GM19395 (cell line): ENCODE measurements at regions not wholly inside any gene's neighbourhood (a gene's known extent, or its start where the extent isn't known, plus 50 kb on each side); places are given as distances from the start of the nearest gene placed in this dataset.

Experiments
- ATAC-seq: cut with Tn5 transposase; IDR thresholded peaks from one replicate; pipeline ENCODE4 v1.9.1; 2021; ENCODE audit warnings: mild to moderate bottlenecking, moderate library complexity; ENCODE audit not compliant: unreplicated experiment

DNA sequence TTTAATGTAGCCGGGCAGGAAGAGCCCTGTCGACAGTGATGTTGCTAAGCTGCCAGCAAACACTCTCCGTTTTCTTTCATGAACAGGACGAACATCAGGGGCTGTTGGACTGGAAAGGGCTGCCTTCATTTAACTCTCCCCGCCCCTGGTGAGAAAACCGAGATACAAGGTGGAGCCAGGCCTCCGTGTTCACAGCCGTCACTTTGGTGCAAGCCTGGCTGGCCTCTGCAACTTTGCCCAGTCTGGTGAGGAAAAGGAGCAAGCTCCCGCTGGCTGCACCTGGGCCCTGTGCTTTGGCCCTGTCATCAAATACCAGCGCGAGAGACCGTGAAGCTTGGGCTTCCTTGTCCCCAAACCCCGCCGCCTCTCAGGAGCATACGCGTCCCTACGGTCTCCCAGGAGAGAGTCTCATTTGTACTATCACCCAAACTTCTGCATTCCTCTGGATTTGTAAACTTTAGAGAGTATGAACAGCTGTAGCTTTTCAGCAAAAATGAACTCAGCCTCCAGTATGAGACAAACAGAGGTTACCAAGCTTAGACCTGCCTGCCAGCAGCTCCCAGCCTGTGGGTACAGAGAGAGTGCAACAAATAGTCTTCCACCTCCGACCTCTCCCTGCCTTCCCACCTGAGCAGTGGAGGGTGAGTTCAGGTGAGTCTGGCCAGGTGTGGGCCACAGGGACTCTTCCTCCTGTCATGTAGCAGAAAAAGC is 445.3 kb upstream of the MGMT start:
- no peak for ATAC-seq

DNA sequence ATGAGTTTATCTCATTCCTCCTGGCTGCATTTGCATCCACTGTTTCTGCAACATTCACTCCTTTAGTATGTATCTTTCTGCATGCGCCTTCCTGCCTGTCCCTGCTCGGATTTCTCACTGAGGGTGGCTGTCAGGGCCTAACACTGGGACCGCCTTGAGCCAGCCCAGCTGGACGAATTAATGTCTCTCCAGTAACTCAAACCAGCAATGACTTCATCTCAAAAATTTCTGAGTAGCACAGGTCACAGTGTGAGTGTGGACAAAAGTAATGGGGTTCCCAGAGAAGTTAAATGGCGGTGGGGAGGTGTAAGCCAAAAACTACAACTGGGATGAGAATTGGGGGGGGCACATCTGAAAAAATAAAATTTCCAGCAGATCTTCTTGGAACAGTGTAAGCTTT is 444.0 kb upstream of the MGMT start:
- ATAC-seq, result no peak

DNA sequence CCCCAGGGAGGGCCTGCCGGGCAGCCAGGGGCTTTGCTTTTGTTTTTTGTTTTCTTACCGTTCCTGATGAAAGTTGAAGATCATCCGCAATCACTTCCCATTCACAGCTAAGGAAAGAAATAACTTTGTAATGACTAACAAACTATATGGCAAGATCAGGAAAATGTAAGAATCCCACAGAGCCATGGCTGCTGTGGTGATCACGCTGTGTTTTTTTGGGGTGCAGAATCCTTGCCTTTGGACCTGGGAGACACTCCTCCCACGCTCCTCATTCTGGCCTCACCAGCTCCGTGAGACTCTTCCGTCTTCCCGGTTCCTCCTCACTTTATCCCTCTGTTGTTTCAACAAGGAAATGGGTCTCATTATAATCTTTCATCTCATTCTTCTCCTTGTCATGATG is 443.0 kb upstream of the MGMT start:
- ATAC-seq, result no peak

DNA sequence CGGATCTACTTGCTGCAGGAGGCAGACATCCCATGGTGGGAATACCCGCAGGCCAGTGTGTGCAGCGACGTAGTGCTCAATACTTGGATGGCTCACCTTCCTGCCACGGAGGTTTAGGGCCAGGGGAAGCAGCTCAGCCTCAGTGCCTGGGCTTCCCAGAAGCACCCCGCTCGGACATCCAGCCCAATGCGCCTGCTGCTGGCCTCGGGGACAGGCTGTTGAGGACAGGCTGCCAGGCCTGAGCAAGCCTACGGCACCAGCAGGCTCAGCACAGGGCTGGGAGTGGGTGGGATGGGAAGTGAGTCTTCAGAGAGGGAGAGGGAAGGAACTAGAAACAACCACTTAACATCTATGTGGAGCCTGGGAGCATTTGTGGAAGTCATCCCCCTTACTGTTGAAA is 441.3 kb upstream of the MGMT start:
- ATAC-seq, result no peak

DNA sequence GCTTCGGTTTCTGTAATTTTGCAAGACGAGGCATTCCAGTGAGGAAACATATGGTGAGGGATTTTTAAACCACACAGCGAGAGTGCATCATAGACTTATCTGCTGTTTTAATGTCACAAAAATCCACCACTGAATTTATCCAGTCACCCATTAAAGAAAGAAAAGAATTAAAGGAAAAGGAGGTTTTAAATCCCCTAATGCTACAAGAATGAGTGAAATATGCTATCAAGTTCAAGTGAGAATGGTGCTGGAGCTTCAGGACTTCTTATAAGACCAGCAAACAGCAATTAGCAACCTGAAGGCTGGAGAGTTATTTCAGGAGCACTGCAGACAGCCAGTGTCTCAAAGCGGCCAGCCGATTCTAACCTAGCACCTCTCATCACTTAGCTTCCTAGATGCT is 439.1 kb upstream of the MGMT start:
- no peak for ATAC-seq

DNA sequence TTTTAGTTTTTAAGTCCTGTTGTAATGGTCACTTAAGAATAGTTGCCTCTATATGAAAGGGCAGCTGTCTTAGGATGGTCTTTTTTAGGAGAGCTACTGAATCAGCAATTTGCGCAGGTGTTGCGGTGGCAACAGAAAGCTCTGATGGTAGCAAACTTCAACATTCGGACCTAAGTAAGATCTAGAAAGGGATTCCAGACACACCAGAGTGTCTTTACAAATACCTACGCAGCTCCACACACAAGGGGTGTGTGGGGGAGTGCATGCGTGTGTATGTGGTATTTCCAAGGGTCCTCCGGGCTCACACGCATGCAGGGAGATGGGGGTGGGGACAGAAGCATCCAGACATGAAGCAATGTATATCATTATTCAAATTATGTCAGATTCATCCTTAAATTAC is 438.6 kb upstream of the MGMT start:
- ATAC-seq, result no peak

DNA sequence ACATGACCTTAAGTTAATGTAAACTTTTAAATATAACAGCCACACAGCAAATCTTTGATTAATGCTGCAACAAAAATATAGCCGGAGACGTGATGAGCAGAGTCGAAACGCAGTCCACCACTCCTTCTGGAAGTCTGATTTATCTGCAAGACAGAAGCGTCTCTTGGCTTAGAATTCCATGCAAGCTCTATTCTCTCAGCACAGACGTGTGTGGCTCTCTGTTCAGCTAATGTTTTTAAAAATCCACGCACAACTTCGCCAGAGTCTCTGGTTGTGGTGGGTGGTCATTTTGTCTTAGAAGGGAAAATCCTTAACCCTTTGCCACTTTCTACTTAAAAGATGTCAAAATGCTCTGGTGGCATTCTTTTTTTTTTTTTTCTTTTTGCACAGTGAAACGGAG is 438.0 kb upstream of the MGMT start:
- no peak for ATAC-seq

DNA sequence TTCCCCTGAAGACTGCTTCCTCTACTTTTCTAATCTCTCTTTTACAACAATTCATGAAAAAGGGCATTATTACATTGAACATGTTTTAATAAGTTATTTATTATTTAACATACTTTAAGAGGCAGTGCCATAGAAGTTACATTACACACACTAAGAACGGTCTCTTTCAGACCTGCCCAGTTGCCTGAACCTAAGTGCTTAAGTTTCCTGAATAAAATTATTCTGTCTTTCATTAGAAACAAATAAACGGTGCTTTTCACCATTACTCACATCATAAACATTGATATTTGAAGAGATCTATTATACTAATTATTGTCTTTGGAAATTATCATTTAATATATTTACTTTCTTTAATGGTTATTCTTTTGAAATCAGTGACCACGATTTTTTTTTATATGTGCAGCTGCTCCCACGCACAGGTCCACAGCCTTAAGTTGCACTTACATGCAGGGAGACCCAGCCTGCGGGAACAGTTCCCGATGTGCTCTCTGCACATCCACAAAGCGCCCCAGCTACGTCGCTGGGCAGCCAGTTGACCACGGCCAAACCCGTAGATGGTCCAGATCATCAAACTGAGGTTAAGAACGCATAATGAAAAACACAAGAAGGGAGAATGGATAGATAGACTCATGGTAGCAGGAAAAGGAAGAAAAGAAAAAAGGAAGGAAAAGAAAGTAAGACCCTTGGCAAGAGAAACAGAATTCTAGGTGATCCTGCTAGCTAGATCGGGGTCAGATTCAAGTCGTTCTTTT is 437.0 kb upstream of the MGMT start:
- no peak for ATAC-seq

DNA sequence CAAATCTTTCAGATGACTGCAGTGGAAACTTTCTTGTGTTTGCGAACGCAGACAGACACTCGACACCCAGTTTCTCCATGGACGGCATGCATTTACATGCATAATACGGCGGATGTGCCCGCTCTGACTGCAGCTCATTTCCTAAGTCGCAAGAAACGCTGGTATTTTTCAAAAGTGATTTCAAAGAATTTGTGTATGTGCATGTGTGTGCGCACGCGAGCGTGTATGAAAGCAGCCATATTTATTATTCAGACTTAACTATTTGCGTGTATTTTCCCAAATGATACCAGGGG is 436.5 kb upstream of the MGMT start:
- no peak for ATAC-seq

DNA sequence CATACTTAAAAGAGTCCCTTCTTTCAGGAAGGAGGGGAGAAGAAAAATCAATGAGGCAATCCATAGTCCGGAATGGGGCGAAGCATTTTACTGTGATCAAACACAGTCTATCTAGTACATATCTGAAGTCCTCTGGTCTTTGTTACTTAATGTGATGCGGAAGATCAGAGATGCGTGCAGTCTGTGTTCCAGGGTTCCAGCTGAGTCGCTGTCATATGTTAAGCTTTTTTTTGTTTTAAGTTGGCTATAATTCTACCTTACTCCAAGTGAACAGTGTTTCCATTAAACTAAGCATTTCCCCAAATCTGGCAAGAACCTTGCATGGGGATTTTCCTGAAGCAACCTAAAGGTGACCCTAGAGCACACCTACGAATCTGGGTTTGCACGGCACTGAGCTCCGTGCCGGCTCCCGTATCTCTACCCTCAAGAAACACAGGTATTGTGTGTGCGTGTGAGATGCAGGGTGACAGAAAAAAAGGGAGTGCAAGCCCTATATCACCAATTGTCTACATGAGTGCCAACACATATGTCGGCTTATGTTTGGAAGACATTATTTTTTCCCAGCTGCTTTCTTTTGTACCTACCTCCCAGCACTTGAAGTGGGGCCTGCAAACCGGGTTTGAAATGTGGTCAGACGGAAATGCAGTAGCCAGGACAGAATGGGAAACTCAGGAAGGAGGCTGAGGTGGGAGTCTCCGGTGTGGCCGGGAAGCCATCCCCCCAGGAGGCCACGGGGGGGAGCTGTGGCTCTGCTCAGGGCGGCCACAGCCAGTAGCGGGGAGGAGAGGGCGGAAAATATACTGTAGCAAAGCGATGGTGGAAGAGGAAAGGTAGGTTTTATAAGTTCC is 435.8 kb upstream of the MGMT start:
- peak; percentile 76 for ATAC-seq

DNA sequence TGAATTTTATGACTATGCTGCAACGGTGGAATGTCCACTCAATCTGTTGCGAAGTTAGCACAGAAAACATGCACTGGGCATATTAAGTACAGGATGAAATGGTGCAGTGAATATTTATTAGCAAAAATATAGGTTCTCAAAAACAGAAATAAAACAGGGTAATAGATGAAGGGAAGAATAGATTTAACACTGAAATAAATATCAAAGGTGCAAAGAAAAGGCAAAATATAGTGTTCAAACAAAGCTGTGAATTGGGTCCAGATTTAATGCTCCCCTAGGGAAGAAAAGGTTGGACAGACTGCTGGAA is 435.2 kb upstream of the MGMT start:
- no peak for ATAC-seq

DNA sequence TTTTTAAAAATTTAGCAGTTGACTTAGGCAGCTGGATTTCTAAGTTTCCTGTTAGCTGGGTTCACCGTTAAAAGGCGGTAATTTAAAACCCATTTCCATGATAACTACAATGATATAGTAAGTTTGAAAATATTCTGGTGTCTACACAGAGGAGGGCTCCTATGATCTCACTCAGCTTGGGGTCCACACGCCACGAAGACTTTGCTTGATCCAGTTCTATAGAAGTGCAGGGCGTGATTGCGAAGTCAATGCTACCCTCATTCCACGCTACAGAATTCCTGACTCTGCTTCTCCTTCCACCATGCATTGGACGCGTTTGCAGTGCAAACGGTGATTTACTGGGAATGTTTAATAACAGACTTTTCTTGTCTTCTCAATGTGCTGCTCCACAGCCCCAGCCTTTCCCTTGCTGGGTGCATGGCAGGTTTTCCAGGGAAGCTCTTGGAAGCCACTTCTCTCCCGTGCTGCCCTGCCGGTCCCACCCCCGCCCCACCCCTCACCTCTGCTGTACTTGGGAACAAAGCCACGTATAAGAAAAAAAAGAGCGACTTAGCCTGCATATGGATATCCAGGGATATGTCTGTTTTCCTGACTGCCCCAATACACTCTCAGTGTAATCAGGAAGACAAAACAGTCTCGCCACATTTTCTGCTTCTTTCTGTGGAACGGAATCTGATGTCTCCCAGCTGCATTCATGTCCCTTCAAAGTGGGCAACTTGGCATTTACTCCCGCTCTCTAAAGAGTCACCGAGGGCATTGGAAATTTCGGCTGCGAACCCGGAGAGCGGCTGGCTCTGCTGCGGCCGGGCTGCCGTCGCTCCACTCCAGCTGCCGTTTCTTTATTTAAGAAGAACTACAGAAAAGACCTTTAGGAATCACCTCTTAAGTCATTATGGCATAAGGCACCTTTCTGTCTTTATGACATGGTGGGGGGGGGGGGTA is 434.4 kb upstream of the MGMT start:
- no peak for ATAC-seq

DNA sequence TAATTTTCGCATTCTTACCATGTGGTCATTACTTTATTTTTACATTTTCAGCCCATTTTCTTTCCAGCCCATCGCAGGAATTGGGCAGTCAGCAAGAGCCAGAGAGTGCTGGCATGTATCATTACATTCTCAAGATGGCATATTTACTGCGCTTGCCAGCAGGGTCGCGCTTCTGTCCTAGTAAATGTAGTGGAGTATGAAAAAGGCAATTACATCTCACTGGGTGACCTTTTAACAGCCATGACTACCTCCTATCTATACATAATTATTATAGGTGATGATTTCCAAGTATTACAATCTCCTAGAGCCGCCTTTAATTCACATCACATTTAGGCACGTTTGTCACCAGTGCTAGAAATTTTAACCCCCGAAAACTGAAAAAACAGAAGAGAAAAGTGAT is 433.7 kb upstream of the MGMT start:
- ATAC-seq, result no peak

DNA sequence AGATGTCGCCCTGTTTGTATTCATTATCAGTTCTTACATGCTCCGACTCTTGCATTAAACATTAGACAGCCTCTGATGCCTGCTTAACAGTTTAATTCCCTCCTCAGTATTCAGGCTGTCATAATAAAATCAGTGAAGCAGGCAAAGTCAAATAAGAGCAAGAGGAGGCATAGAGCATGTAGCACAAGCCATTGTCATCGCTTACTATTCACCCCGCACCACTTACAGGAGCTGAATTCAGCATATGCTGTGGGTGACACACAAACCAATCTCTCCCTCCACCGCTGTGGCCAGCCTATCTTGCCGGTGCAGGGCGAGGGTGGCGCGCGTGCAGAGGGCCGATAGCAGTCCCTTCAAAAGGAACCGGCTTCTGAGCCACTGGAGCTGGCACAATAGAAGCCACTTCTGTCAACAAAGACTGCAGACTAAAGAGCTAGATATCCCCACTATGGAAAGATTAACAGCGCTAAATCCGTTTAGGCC is 433.2 kb upstream of the MGMT start:
- ATAC-seq, result no peak

DNA sequence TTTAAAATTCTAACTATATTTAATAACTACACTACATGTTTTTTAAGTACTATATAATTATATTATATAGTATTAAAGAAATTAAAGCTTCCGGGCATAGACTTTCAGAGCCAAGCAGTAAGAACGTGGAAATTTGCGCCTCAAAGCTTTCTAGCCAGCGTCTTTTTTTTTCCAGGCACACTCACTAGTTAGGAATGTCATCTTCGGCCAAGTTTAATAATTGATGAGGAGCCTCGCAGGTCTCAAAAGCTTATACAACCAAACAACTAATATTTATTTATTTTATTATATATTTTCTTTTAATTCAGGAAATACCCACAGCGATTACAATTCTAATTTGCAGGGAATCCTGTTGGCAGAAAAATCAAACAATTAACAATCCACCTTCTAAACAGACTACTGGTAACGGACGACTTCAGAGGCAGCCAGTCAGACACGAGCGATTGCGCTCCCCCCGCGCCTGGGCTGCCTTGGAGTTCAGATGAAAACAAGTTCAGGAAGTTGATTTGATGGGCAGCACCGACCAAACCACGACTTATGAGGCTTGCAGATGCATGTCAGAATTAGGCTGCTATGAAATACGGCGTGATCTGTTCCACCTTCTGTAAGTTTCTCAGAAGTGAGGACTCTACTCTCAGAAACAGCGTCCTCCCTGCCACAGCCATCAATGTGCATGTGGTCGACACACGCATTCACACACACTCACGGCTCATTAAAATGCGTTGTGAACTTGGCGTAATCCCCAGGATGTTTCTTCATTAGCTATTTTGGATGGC is 431.8 kb upstream of the MGMT start:
- ATAC-seq, result no peak

DNA sequence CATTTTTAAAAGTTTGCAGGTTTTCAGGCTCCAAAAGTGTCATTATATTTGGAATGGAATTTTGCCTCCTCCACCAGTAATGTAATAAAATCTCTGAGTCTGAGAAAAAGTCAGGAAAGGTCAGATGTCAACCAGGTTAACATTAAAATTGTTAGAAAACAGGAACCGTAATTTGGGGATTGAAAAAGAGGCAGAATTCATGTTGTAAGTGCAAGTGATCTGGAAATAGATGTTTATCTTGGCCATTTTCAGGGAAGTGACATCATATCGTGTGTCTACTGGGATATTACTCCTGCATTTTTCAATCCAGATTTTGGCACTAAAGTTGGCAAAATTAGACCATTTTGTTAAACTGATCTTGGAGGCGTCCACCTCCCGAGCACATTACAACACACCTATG is 428.5 kb upstream of the MGMT start:
- ATAC-seq, result no peak

DNA sequence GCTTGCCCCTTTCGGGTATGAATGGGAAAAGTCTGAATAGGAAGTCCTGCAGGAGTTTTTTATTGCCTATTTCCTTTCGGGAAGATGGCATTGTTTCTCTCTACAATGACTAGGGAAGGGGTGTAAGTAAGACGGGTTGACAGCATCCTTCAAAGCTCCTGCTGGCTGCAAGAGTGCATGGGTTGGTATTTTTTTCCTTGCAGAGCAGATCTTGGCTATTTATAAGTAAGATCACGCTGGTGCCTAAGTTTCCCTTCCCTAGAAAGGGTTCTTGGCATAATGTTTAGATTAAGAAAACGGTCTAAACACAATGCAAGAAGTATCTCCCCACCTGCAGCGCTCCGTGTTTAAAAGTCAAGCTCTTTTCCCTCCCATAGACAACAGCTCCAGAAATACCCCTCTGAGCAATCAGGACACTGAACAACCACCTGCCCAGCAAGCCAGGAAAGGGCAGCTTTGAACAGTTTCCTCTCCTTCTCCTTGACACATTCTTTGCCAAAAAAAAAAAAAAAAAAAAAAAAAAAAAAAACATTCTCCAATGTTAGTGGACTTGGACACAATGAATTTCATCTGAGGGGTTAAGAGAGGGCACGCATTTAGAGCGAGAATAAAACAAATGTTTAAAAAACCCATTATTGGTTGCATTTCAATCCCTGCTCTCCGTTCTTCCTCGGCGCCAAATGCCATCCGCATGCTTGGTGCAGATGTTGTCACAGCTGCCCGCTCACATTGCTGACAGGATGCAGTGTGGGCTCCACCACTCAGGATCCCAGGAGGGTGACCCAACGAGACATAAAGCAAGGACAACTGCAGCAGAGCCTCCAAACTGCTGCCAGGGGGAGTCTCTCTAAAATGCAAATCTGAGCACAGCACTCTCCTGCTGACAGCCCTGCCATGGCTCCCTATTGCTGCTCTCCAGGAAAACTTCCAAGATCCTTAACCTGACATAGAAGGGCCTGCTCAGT is 427.4 kb upstream of the MGMT start:
- no peak for ATAC-seq

DNA sequence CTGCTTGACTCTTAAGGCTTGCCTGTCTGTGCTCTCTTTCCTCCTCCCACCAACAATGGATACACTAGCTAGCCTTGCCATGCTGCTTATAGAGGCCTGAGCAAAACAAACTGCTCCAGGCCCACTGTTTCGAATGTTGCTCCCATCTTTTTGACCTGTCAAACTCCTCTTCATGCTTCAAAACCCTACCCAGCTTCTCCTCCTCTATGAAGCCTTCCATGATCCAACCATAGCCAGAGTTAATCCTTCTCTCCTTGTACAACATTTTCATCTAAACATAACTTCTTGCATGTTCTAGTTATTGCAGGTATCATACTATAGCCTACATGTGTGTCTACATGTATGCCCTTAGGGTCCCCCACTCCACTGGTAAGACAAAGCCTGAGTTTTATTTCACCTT is 426.7 kb upstream of the MGMT start:
- ATAC-seq, result no peak

DNA sequence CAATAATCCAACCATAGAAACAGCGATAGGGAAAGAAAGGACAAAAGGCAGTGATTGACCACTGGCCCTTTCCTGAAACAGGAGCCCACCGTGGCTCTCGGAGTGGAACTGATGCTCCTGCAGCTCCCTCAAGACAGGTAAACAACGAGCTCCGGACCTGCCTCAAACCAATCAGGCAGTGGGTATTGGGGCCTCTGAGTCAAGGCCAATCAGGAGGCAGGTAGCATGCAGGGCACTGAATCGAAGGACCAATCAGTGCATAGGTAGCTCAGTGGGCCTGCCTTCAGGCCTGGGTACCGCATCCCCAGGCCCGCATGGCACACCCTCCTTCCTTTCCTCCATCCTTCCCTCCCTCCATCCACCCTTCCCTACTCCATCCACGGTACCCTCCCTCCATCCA is 425.1 kb upstream of the MGMT start:
- no peak for ATAC-seq
